Lower leg skin (tissue), 4 donors: ENCODE measurements at regions not wholly inside any gene's neighbourhood (a gene's known extent, or its start where the extent isn't known, plus 50 kb on each side); places are given as distances from the start of the nearest gene placed in this dataset.

Experiments
- DNase-seq, 2 donors: peaks; one replicate each; pipeline ENCODE4 v3.0.0-alpha.2; 2019; ENCODE audit warnings: low spot score in 2 of 2
- H3K4me3 ChIP-seq: fragments of 200-600 bp; sonication (generic); 2 replicates; pipeline ENCODE4 v1.5.1; 2017; ENCODE audit warnings: mild to moderate bottlenecking, low read depth; ENCODE audit not compliant: poor library complexity, severe bottlenecking
- POLR2A ChIP-seq, 2 donors: fragments of 450-650 bp; IDR thresholded peaks; one replicate each; pipeline ENCODE4 v1.6.1; 2016 to 2017; ENCODE audit warnings: antibody characterized with exemption in 2 of 2, mild to moderate bottlenecking in 1 of 2, moderate library complexity in 1 of 2
- WGBS, 2 donors: methylation state at CpG; one replicate each; pipeline ENCODE4 v1.1.5; 2018; 5-methylcytosine and 5-hydroxymethylcytosine counted together
- intact Hi-C: fragments of 100-400 bp; cut with DNase I; formaldehyde crosslinking; loops from one replicate; pipeline ENCODE4 v1.15.0; 2023; ENCODE audit warnings: low total_unique reads
- TF ChIP-seq, protein P1 (sequence below), 3 donors: fragments of 450-650 bp; IDR thresholded peaks; one replicate each; pipeline ENCODE4 v1.5.1; 2016; ENCODE audit warnings: antibody characterized with exemption in 3 of 3, mild to moderate bottlenecking in 3 of 3, moderate library complexity in 2 of 3

DNA sequence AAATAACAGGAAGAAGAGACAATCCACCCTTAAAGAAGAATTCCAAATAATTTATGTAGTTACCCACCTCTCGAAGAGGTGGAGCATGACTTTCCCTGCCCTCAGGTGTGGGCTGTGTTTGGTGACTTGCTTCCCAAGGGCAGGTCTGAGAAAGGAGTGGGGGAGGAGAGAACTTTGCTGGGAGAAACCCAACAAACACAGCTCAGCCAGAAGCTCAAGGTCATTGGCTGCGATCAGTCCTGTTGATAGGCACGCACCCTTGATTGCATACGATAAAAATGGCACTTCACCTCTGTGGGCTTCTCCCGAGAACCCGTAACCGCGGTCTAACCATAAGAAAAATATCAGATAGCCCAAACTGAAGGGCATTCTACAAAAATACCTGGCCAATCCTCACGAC, 157.5 kb upstream of the ID2 start:
- intact Hi-C loops = no loop called here
- no peak for TF ChIP-seq POLR2A (IDR thresholded peaks at IDR 0.05)
- TF ChIP-seq, protein P1, sequence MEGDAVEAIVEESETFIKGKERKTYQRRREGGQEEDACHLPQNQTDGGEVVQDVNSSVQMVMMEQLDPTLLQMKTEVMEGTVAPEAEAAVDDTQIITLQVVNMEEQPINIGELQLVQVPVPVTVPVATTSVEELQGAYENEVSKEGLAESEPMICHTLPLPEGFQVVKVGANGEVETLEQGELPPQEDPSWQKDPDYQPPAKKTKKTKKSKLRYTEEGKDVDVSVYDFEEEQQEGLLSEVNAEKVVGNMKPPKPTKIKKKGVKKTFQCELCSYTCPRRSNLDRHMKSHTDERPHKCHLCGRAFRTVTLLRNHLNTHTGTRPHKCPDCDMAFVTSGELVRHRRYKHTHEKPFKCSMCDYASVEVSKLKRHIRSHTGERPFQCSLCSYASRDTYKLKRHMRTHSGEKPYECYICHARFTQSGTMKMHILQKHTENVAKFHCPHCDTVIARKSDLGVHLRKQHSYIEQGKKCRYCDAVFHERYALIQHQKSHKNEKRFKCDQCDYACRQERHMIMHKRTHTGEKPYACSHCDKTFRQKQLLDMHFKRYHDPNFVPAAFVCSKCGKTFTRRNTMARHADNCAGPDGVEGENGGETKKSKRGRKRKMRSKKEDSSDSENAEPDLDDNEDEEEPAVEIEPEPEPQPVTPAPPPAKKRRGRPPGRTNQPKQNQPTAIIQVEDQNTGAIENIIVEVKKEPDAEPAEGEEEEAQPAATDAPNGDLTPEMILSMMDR (IDR thresholded peaks at IDR 0.05) = no peak
- H3K4me3 ChIP-seq = no peak overlapping the region
- 85 to 92% methylated on average over 9 of the region's 9 CpGs for WGBS, 2 donors
- DNase-seq = no peak

GRCh38 chr2:8524823-8525222, 157.0 kb upstream of the ID2 start:
- TF ChIP-seq POLR2A (IDR thresholded peaks at IDR 0.05) = no peak
- TF ChIP-seq, protein P1 (IDR thresholded peaks at IDR 0.05) = no peak
- intact Hi-C loops = no loop called here
- 93 to 94% methylated on average over 8 of the region's 8 CpGs for WGBS, 2 donors
- no peak overlapping the region for H3K4me3 ChIP-seq
- no peak for DNase-seq

- DNase-seq = no peak
- H3K4me3 ChIP-seq = no peak overlapping the region
- intact Hi-C loops = no loop called here
- TF ChIP-seq, protein P1 (IDR thresholded peaks at IDR 0.05) = no peak
- WGBS, 2 donors = 92 to 96% methylated on average over 7 of the region's 7 CpGs
Observed at GRCh38 chr2:8525236-8525581, 156.6 kb upstream of the ID2 start.

DNA sequence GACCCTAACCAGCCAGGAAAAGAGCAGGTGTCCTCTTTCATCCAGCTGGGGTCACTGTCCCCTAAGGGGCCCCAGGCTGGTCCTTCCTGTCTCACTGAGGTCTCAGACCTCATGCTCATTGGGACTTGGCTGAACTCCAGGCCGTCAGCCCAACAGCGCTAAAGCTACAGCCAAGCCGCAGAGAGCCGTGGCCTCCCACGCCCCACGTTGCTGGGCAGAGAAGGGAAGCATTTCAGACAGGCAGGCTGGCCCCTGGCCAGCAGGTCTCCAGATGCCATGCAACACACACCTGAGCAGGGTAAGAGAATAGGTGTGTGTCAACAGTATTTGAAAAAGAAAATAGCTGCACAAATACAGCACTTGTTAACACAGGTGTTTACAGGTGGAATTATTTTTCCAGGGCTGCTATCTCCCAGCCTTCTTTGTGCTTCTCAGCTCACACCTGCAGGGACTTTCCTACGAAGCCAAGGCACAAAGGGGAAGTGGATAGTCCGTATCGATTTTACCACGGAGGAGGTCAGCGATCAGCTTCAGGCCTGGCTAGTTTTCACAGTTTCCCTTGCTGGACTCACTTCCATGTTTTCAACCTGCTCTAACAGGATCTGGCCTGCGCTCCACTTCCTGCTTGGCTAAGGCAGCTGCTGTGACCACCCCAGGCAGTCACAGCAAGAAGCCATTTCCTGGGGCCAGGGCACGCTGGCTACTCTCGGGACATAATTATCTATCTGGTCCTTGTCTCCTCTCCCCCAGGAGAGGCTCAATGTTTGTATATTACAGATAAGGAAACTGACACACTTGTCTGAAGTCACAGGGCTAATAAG, 156.1 kb upstream of the ID2 start:
- intact Hi-C loops = no loop called here
- WGBS, 2 donors = 36 to 44% methylated on average over 14 of the region's 14 CpGs
- H3K4me3 ChIP-seq = no peak overlapping the region
- DNase-seq = peak; percentile 77 to 91
- TF ChIP-seq, protein P1 (IDR thresholded peaks at IDR 0.05) = no peak
- no peak for TF ChIP-seq POLR2A (IDR thresholded peaks at IDR 0.05)

DNA sequence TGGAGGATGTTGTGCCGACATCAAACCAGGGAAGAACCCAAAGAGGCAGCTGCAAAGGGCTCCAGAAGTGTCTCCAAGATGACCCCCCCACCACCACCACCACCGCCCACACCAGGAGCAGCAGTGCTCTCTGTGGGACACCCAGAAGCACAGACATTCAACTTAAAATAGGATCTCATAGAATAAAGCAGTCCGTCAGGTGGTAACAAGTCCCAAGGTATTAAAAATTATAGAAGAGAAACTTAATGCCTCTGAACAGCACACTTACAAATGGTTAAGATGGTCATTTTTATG, 155.5 kb upstream of the ID2 start:
- no peak for DNase-seq
- intact Hi-C loops = no loop called here
- H3K4me3 ChIP-seq = no peak overlapping the region
- TF ChIP-seq, protein P1 (IDR thresholded peaks at IDR 0.05) = no peak
- TF ChIP-seq POLR2A (IDR thresholded peaks at IDR 0.05) = no peak
- 79 to 80% methylated on average over 3 of the region's 3 CpGs for WGBS, 2 donors

GRCh38 chr2:8527031-8527430, 154.8 kb upstream of the ID2 start:
- intact Hi-C loops = no loop called here
- WGBS, 2 donors = 45 to 56% methylated on average over 4 of the region's 4 CpGs
- H3K4me3 ChIP-seq = no peak overlapping the region
- no peak for DNase-seq
- TF ChIP-seq, protein P1 (IDR thresholded peaks at IDR 0.05) = no peak
- TF ChIP-seq POLR2A (IDR thresholded peaks at IDR 0.05) = no peak
